ENCODE measurements at regions not wholly inside any gene's neighbourhood (a gene's known extent, or its start where the extent isn't known, plus 50 kb on each side); places are given as distances from the start of the nearest gene placed in this dataset.

DNA sequence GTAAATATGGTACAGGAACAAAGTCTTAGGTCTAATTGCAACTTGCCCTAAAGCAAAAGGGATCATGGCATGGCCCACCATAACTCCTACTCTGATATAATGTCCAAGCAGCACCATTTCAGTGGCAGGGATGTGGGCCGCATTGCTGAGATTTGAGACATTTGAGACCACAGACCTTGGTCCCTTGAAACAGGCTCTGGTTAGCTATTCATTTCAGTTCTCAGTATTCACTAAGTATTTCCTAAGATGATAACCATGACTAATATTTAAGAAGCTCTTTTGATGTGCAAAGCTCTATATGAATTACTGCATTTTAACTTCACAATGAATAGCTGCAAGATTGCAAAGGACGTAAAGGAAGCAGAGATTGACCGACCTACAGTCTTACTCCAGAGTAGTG, 471.0 kb downstream of the SHISA9 start:
- no peak overlapping the region for H3K18ac ChIP-seq (ENCODE audit: insufficient read length, low read depth, low read length)
- no peaks in the 10 kb centered on the region for H3K9me3 ChIP-seq (ENCODE audit: control insufficient read depth, low read depth, low read length)
- H3T11ph ChIP-seq (ENCODE audit: low read length), result no peak overlapping the region
- Mint-ChIP-seq H3K4me3 (no peak overlapping the region), H3K27me3 (ENCODE audit: low read depth) (no peaks in the 10 kb centered on the region), H3K9me3 (peaks cover 11 to 20% of the 10 kb centered on the region in 2 experiments; a peak in 4 of 5 replicates), H3K27ac (no peak overlapping the region), H3K36me3 (ENCODE audit: insufficient read depth in 1 of 3, low read depth in 3 of 3) (peaks cover 8 to 15% (median 15%) of the 10 kb centered on the region in 3 experiments), H3K4me1 (peaks cover 13 to 14% of the 10 kb centered on the region in 2 experiments)
- H2BK20ac ChIP-seq (ENCODE audit: low read depth, low read length, poor library complexity, severe bottlenecking), result no peak overlapping the region
- H3K14ac ChIP-seq (ENCODE audit: insufficient read depth, low read length), result no peak overlapping the region
- no CpG with 5 or more reads among the region's 3 CpGs for WGBS (ENCODE audit: extremely low coverage, insufficient read length, low lambda C conversion rate)
- no peak overlapping the region for H3K9ac ChIP-seq (ENCODE audit: extremely low read depth, insufficient read length, low read length)
- H3K4ac ChIP-seq (ENCODE audit: low read depth, low read length), result no peak overlapping the region
- no peak overlapping the region for H3K56ac ChIP-seq (ENCODE audit: insufficient read length, low read depth, low read length)
- no peak overlapping the region for H2BK15ac ChIP-seq (ENCODE audit: low read depth, low read length)
- H3K27me3 ChIP-seq (ENCODE audit: insufficient read depth, low read length), result no peaks in the 10 kb centered on the region
- H3K23ac ChIP-seq (ENCODE audit: insufficient read length, low read depth, low read length), result no peak overlapping the region
- no peak overlapping the region for H2AFZ ChIP-seq (ENCODE audit: low read length)
- H2BK120ac ChIP-seq (ENCODE audit: low read depth, low read length, poor library complexity, severe bottlenecking), result no peak overlapping the region
- H3K79me1 ChIP-seq (ENCODE audit: insufficient read depth, low read depth, low read length, poor library complexity, severe bottlenecking), result no peaks in the 10 kb centered on the region
- no peak overlapping the region for H2BK12ac ChIP-seq (ENCODE audit: insufficient read length, low read depth, low read length)
- H4K8ac ChIP-seq (replicated peaks; ENCODE audit: insufficient read length, low read depth, low read length), result no peak overlapping the region
- TF ChIP-seq, protein P1, sequence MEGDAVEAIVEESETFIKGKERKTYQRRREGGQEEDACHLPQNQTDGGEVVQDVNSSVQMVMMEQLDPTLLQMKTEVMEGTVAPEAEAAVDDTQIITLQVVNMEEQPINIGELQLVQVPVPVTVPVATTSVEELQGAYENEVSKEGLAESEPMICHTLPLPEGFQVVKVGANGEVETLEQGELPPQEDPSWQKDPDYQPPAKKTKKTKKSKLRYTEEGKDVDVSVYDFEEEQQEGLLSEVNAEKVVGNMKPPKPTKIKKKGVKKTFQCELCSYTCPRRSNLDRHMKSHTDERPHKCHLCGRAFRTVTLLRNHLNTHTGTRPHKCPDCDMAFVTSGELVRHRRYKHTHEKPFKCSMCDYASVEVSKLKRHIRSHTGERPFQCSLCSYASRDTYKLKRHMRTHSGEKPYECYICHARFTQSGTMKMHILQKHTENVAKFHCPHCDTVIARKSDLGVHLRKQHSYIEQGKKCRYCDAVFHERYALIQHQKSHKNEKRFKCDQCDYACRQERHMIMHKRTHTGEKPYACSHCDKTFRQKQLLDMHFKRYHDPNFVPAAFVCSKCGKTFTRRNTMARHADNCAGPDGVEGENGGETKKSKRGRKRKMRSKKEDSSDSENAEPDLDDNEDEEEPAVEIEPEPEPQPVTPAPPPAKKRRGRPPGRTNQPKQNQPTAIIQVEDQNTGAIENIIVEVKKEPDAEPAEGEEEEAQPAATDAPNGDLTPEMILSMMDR (conservative IDR thresholded peaks at IDR 0.05), result no peak
- H2BK5ac ChIP-seq (ENCODE audit: insufficient read length, low read length), result no peak overlapping the region
- H3K4me2 ChIP-seq (ENCODE audit: insufficient read depth, insufficient read length, low read length), result no peak overlapping the region
- no peaks in the 10 kb centered on the region for H3K23me2 ChIP-seq (ENCODE audit: insufficient read length, low read depth, low read length, poor library complexity, severe bottlenecking)
- H4K5ac ChIP-seq (ENCODE audit: insufficient read length, low read depth, low read length), result no peak overlapping the region
- H4K20me1 ChIP-seq (ENCODE audit: control insufficient read depth, insufficient read depth, insufficient read length), result no peaks in the 10 kb centered on the region
- no peak overlapping the region for H2AK5ac ChIP-seq (ENCODE audit: insufficient read length, low read length)
- no peaks in the 10 kb centered on the region for H3K4me1 ChIP-seq (ENCODE audit: insufficient read depth, low read length)
- H3K79me2 ChIP-seq (ENCODE audit: insufficient read depth, low read length), result no peaks in the 10 kb centered on the region
- DNase-seq, result no peak
- H4K91ac ChIP-seq (ENCODE audit: insufficient read length, low read depth, low read length), result no peak overlapping the region
- H3K27ac ChIP-seq (ENCODE audit: insufficient read length, low read depth, low read length), result no peak overlapping the region
